GM21786 (cell line): ENCODE measurements at regions not wholly inside any gene's neighbourhood (a gene's known extent, or its start where the extent isn't known, plus 50 kb on each side); places are given as distances from the start of the nearest gene placed in this dataset.

Source experiments
- ATAC-seq: cut with Tn5 transposase; IDR thresholded peaks from one replicate; pipeline ENCODE4 v1.9.1; 2021; ENCODE audit not compliant: unreplicated experiment

- ATAC-seq: peak; percentile 81
Observed at GRCh38 chr16:17529982-17530760, 59.4 kb upstream of the XYLT1 start.

- ATAC-seq: no peak
Observed at GRCh38 chr16:17526956-17527937, 56.5 kb upstream of the XYLT1 start.

GRCh38 chr16:17524656-17525055 is 53.9 kb upstream of the XYLT1 start:
- ATAC-seq: no peak

GRCh38 chr16:17520561-17520960 is 49.8 kb upstream of the XYLT1 start:
- ATAC-seq: no peak
